ENCODE measurements at regions not wholly inside any gene's neighbourhood (a gene's known extent, or its start where the extent isn't known, plus 50 kb on each side); places are given as distances from the start of the nearest gene placed in this dataset.
"Not testable (repeated sequence)": the region's sequence is repeated elsewhere in the genome, so short reads cannot be mapped to it uniquely, and the experiment has no call there.

GRCh38 chr16:51261919-51262318, 110.8 kb upstream of the SALL1 start:
- DNase-seq (ENCODE audit: low read depth, low spot score), result no peak

- no peak for DNase-seq (ENCODE audit: low read depth, low spot score)
Observed at GRCh38 chr16:51255349-51255972, 104.4 kb upstream of the SALL1 start.

GRCh38 chr16:51254390-51254789, 103.3 kb upstream of the SALL1 start:
- not testable (repeated sequence) for DNase-seq (ENCODE audit: low read depth, low spot score)

GRCh38 chr16:51248217-51248616, 97.1 kb upstream of the SALL1 start:
- no peak for DNase-seq (ENCODE audit: low read depth, low spot score)

GRCh38 chr16:51245658-51245995, 94.6 kb upstream of the SALL1 start:
- DNase-seq (ENCODE audit: low read depth, low spot score), result no peak

- DNase-seq (ENCODE audit: low read depth, low spot score), result no peak
Observed at GRCh38 chr16:51244887-51245657, 94.0 kb upstream of the SALL1 start.

GRCh38 chr16:51243936-51244436, 92.9 kb upstream of the SALL1 start:
- DNase-seq (ENCODE audit: low read depth, low spot score), result no peak

GRCh38 chr16:51242296-51242994, 91.4 kb upstream of the SALL1 start:
- no peak for DNase-seq (ENCODE audit: low read depth, low spot score)

GRCh38 chr16:51239196-51239595, 88.1 kb upstream of the SALL1 start:
- no peak for DNase-seq (ENCODE audit: low read depth, low spot score)

- no peak for DNase-seq (ENCODE audit: low read depth, low spot score)
Observed at GRCh38 chr16:51237861-51238378, 86.8 kb upstream of the SALL1 start.

- no peak for DNase-seq (ENCODE audit: low read depth, low spot score)
Observed at GRCh38 chr16:51237207-51237606, 86.1 kb upstream of the SALL1 start.

- no peak for DNase-seq (ENCODE audit: low read depth, low spot score)
Observed at GRCh38 chr16:51236583-51236982, 85.5 kb upstream of the SALL1 start.

GRCh38 chr16:51231702-51232101, 80.6 kb upstream of the SALL1 start:
- DNase-seq (ENCODE audit: low read depth, low spot score), result no peak

GRCh38 chr16:51230035-51230434, 79.0 kb upstream of the SALL1 start:
- DNase-seq (ENCODE audit: low read depth, low spot score), result not testable (repeated sequence)

- no peak for DNase-seq (ENCODE audit: low read depth, low spot score)
Observed at GRCh38 chr16:51228097-51228659, 77.1 kb upstream of the SALL1 start.

GRCh38 chr16:51225878-51226277, 74.8 kb upstream of the SALL1 start:
- DNase-seq (ENCODE audit: low read depth, low spot score), result no peak

- no peak for DNase-seq (ENCODE audit: low read depth, low spot score)
Observed at GRCh38 chr16:51224317-51224716, 73.2 kb upstream of the SALL1 start.

GRCh38 chr16:51222016-51222415, 70.9 kb upstream of the SALL1 start:
- no peak for DNase-seq (ENCODE audit: low read depth, low spot score)

GRCh38 chr16:51211148-51211547, 60.1 kb upstream of the SALL1 start:
- DNase-seq (ENCODE audit: low read depth, low spot score), result no peak

GRCh38 chr16:51210087-51210486, 59.0 kb upstream of the SALL1 start:
- no peak for DNase-seq (ENCODE audit: low read depth, low spot score)

- no peak for DNase-seq (ENCODE audit: low read depth, low spot score)
Observed at GRCh38 chr16:51201604-51202003, 50.5 kb upstream of the SALL1 start.
